A172 (cell line): ENCODE measurements at regions not wholly inside any gene's neighbourhood (a gene's known extent, or its start where the extent isn't known, plus 50 kb on each side); places are given as distances from the start of the nearest gene placed in this dataset.
A peak's percentile ranks its signal among the peaks of the same experiment; 100 is the strongest.
"Not testable (repeated sequence)": the region's sequence is repeated elsewhere in the genome, so short reads cannot be mapped to it uniquely, and the experiment has no call there.

Source experiments
- DNase-seq: peaks from one replicate; pipeline ENCODE4 v3.0.0-alpha.2; 2015; ENCODE audit warnings: low spot score

DNA sequence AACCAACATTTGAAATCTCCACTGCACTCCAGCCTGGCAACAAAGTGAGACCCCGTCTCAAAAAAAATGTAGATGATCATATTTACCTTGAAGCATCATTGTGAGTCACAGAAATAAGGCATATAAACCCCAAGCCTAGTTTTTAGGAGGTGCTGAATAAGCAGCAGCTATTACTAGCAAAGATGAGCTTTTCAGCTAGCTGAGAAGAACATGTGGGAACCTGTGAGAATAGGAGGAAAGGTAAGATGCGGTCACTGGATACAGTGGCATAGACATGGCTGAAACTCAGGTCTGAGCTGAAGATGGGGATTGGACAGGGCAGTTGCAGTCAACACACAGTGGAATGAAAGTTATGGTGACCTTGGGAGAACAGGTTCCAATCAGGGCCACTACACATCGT, 284.3 kb upstream of the IRAK1BP1 start:
- DNase-seq, result no peak

DNA sequence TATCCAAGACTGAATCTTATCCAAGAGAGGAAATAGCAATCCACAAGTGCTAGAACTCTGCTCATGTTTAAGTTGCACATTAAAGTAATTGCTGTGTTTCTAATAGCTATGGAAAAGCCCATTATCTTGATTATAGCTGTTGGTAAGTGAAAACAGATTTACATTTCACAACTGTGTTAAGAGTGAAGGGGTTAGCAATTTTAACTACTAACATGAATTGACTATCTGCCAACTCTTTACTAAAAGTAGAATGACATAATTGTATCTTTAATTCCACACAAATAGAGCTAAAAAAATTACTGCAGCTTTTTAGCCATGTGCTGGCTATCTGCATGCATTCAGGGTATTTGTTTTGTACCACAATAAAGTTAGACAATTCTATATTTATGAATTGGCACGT, 277.9 kb upstream of the IRAK1BP1 start:
- no peak for DNase-seq

DNA sequence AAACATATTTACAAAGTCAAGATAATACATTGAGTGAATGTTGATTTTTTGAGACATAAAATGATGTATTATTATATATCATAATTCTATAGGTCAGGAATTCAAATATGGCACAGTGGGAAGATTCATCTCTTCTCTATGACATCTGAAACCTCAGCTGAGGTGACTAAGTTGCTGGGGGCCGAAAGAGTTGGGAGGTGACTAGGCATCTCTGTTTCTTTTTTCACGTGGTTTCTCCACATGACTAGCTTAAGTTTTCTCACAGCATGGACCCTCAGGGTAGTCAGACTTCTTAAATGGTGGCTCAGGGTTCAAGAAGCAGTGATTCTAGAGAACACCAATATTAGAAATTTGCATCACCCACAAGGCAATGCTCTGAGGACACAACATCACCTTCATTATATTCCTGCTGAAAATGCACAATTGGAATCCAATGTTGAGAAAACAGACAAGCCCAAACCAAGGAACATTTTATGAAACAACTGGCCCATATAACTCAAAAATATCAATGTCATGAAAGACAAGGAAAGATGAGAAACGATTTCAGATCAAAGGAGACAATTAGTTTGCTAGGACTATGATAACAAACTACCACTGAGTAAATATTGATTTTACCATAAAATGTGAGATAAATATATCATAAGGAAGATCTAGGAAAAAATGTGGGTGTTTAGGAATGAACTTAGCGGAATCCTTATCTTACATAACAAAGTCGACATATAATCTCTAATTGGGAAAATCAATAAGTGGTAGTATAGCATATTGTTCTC, 273.3 kb upstream of the IRAK1BP1 start:
- no peak for DNase-seq

DNA sequence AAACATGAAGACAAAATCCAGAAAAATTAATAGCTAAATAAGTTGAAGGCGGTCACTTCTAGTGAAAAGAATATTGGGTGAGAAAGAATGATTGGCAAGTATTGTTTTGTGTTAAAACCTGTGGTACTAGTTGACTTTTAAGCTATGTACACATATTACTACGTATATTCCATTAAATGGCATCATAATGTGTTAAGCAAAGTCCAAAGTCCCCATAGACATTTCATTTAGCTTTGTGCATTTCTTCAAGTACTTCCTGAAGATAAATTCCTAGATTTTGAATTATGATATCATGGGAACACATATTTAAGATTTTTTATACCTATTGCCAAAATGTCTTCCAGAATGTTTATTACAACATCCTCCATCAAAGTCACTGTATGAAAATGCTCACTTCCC, 272.7 kb upstream of the IRAK1BP1 start:
- DNase-seq, result no peak

DNA sequence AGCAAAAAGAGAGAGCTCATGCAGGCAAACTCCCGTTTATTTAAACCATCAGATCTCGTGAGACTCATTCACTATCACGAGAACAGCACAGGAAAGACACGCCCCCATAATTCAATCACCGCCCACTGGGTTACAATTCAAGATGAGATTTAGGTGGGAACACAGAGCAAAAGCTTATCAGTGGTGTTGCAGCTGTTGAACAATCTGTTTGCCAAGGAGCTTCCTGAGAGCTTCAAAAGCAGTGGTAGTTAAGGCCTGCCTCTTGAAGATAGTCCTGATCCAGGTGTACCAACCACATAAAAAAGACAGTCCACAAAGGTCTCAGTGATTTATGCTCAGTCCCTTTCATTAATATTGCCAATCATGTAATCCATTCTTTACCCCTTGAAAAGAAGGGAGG, 269.4 kb upstream of the IRAK1BP1 start:
- no peak for DNase-seq

DNA sequence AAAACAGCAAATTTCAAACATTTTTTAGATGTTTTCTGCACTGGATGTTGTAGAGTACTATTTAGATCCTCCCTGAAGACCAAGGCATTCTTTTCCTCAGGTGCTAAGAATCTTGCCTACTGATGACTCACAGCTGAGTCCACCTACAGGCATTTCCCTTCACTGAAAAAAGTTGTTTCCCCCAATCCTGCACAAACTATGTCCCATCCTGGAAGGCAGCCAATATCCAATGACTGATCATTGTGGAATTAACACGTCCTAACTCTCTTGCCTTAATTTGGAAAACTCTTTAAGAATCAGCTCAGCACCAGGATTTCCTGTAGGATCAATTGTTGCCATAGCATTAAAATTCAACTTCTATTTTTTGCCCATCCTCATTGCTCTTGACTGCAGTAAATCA, 268.4 kb upstream of the IRAK1BP1 start:
- peak; percentile 97 for DNase-seq

DNA sequence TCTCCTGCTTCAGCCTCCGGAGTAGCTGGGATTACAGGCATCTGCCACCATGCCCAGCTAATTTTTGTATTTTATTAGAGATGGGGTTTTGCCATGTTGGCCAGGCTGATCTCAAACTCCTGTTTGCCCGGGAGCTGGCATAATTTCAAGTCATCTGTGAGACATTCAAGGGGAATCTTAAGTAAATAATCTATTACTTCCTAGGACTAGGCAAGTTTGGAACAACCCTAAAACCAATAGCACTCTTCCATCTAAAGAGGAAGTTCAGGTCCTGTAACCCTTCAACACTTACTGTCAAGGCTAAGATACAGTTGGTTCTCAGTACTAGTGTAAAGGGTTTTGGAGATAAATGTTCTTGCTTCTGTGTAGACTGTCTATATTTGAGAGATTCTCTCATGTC, 267.8 kb upstream of the IRAK1BP1 start:
- DNase-seq, result peak; percentile 21

DNA sequence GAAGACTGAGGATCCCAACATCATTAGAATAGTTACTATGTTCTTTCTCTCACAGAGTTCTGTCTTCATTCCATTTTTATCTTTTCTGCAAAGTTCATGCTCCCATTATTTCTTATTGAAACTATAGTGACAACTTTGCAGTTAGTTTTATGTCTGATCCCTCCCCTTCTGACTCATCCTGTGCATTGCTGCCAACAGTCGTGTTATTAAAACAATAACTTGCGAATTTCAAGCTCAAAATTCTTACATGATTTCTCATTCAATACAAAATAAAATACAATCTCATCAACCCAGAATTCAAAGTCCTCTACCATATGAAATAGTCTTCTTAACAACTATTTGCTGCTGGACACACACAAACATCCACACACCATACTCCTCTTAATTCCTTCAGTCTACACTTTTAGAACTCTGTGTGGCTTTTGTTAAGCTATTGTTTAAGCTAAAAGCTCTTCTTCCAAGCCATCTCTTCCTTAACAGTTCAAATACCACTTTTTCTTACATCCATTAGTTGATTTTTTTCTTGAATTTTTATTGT, 261.4 kb upstream of the IRAK1BP1 start:
- peak; percentile 54 for DNase-seq

DNA sequence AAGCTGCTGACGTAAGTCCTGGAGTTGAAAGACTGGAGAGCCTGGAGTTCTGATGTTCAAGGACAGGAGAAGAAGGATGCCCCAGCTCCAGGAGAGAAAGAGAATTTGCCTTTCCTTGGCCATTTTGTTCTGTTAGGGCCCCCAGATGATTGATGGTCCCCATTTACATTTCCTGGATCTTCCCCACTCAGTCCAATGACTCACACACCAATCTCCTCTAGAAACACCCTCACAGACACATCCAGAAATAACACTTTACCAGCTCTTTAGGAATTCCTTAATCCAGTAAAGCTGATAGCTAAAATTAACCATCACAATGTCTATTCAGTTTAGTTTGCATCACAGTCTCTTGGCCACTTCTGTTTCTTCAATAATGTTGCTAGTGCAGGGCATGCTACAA, 260.2 kb upstream of the IRAK1BP1 start:
- peak; percentile 76 for DNase-seq

DNA sequence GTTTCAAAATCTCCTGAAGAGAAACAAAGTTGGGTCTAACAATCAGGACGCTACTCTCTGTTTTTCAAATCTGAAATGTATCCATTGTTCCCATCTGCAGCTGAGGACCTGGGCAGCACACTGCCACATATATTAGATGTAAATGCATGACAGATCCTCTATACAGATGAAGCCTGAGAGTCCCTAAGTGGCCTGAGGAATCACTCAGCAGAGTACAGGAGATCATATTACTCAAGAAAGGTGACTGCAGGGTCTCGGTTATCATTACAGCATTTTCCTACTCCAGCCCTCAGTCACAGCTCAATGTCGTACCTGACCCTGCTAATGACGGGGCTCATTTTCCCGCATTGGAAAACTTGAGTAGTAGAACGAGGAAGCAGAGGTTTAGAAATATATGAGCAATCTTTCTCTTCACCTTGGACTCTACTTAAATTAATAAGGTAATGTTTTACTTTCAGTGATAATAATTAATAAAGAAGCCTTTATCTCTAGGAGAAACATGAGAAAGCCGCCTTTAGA, 256.2 kb upstream of the IRAK1BP1 start:
- DNase-seq, result no peak

DNA sequence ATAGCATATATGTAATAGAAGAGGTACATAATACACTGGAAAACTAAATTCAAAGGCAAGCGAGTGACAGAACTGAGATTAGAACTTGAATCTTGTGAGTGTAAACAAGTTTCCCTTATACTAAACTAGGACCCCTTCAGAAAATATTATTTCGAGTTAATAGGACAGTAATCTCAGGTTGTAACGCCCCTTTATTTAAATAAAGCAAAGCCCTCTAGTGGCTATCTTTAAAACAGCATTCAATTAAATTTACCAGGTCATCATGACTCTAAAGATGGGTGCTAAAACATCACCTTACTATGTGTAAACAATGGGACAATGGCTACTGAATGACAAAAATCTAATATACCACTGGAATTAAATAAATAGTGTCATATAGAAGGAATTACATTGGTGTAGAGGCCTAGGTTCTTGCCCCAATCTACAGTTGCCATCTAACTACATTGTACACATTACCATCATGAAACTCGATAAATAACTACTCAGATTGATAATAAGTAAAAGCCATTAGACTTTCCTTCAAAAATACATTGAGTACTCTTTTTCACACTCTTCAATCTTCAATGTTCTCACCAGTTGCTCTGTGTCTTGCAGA, 255.4 kb upstream of the IRAK1BP1 start:
- peak; percentile 42 for DNase-seq

DNA sequence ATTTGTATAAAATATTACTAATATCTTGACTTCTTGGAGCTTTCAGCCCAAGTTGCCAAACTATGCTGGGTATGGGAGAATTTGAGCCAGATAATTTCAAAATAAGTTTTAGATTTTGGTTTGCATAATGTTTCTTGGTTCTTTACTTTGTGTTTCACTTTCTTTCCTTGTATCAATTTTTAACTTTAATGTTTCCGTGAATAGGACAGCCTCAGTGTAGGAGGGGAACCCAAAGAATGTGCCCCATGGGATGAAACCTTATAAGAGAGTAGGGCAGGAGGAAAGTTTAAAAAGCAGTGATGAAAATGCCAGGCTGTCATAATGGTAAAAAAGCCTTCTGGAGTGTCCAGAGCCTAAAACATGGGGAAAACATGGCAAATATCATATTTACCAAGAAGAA, 252.4 kb upstream of the IRAK1BP1 start:
- DNase-seq, result no peak

DNA sequence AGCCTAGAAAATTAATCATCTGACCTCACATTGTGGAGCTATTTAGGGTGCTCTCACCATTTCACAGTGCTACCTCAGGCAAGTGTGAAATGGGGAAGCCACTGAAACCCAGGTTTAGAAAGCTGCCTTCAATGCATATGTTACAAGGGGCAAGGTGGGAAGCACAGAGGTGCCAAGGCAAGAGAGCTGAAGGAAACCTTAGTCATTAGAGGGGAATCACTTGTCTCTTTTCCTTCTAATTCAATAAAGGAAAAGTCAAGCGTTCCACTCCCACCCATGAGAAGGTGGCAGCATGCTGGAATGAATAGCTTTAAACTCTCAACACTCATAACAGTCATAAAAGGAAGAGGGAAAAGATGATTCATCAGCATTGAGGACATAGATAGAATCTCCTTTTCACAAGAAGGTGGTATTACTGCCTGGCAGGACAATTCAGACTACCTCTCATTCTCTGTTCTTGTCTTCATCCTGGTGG, 251.9 kb upstream of the IRAK1BP1 start:
- no peak for DNase-seq

DNA sequence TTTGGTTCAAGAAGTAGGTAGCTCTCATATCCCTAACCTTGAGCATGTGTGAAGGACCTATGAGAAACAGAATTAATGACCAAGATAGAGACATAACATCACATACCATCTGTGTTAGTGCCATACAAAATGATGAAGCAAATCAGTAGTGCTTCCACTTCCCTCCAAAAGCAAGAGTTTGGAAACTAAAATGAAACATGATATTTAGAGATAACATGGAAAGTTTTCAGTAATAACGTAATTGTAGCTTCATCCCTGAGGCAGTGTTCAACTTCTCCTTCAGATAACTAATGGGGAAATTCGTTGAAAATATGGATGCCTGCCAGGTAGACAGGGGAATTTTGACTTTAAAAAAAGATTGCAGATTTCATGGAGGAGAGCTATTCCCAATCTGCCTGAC, 248.4 kb upstream of the IRAK1BP1 start:
- DNase-seq, result no peak

DNA sequence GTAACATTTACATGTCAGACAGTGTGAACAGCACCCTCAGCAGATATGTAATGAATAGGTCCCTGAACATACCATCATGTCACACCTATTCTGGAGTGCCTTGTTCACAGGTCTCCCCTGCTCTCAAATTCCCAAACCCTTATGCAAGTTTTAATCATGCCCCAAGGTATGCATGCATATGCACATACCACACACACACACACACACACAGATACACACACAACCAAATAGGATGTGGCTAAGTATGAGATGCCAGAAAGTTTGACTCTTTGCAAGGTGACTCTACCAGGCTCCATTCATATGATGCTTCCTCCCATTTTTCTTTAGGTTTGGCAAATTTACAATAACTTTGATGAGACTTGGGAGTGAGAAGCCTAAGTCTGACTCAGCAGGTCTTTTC, 243.8 kb upstream of the IRAK1BP1 start:
- no peak for DNase-seq

DNA sequence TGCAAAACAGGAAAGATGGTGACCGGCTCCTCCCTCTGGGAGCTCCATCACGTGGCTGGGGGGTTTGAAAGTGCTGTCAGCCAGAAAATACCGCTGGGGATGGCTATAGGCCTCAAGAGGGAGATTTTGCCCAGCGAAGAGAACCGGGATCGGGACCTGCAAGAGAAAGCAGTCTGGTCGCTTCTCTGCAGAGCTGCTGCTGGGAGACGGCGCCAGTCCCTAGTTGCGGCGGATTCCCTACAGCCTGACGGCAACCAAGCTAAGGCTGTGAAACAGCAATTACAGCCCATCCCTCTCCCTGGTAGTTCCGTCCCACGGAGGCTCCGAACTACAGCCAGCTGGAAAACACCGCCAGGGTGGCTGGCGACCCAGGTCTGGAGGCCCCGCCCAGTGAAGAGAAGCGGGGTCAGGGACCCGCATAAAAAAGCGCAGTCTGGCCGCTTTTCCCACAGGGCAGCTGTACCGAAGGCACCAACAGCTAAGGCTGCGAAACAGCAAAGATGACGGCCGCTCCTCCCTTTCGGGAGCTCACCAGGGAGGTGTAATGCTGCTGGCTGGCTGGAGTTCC, 238.1 kb upstream of the IRAK1BP1 start:
- no peak for DNase-seq

DNA sequence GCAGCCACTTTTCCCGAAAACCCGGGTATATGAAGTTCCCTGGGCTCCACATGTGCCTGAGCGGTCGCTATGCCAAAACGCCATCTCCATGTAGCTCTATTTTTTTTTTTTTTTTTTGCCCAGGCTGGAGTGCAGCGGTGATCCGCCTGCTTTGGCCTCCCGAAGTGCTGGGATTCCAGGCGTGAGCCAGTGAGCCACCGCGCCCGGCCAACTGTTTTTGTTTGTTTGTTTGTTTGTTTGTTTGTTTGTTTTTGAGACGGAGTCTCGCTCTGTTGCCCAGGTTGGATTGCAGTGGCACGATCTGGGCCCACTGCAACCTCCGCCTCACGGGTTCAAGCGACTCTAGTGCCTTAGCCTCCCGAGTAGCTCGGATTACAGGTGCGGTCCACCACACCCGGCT, 237.5 kb upstream of the IRAK1BP1 start:
- no peak for DNase-seq

DNA sequence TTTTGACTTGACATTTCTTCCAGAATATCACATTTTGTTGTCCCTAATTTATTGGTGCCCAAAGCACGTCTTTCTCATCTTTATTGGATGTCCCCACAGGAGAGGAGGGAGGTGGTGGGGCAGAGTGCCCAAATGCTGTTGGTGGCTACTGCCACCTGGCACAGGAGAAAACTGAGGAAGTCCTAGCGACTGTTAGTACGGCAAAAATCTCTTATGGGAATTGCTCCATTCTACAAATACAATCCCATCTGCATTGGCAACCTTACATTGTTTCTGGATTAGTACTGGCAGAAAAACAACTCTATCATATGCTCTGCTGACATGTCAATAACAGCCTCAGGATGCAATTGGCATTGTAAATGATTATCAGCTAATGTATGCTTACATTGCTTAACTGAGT, 235.4 kb upstream of the IRAK1BP1 start:
- no peak for DNase-seq

DNA sequence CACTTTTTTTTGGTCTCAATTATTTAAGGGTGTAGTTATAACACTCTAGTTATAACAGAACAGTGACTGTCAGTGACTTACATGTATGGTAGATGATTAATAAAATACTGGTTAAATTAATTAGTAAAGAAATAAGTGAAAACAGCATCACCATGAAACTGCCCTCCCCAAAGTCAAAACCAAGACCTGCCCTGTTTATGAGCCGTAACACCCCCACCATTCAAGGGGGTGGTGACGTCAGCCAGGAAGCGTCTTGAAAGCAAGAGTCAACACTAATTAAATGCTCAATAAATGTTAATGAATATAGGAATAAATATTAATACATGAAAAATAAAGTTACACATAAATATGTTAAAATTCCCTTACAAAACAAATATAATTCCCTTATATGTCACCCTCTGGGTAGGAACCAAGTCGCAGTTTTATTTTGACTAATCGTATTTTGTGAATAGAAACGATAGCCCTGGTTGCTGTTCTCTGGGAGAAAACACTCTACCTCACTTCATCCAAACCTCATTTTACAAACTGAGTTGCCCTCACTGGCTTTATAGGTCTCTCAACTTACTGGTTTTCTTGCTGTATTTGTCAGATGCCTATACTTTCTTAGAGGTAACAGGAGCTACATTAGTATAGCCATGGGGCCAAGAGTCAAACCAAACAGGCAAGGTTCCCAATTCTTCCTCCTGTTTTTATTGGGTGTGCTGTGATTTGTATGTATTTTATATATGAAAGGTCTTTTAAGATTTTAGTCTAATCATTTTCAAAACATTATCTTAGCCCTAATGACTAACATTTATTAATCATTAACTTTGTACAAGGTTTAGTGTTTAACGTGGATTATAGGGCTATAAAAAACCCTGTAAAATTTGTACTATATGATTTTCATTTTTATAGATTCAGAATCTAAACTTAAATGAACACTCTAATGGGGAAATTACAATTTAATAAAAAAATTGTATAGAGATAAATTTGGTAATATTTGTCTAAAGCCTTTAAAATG, 227.9 kb upstream of the IRAK1BP1 start:
- DNase-seq, result no peak

DNA sequence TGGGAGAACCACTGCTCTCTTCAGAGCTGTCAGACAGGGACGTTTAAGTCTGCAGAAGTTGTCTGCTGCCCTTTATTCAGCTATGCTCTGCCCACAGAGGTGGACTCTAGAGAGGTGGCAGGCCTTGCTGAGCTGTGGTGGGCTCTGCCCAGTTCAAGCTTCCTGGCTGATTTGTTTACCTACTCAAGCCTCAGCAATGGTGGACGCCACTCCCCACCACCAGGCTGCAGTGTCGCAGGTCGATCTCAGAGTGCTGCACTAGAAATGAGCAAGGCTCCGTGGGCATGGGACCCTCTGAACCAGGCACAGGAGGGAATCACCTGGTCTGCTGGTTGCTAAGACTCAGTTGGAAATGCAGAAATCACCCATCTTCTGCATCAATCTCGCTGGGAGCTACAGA, 223.4 kb upstream of the IRAK1BP1 start:
- not testable (repeated sequence) for DNase-seq
